Motor neuron (in vitro differentiated cells): ENCODE measurements at regions not wholly inside any gene's neighbourhood (a gene's known extent, or its start where the extent isn't known, plus 50 kb on each side); places are given as distances from the start of the nearest gene placed in this dataset.
A peak's percentile ranks its signal among the peaks of the same experiment; 100 is the strongest.

Source experiments
- ATAC-seq, 8 experiments: fragments of 200-7000 bp; cut with Tn5 transposase; replicated peaks in 6 of 8; 2 replicates each; pipeline ENCODE4 v1.8.0; 2021; ENCODE audit warnings: mild to moderate bottlenecking in 8 of 8, moderate library complexity in 8 of 8
- H3K27ac ChIP-seq, 2 donors: fragments of 250-450 bp; sonication (Bioruptor Pico); 2 replicates each; pipeline ENCODE4 v1.9.0; 2021; ENCODE audit warnings: antibody characterized with exemption in 2 of 2, mild to moderate bottlenecking in 2 of 2, moderate library complexity in 1 of 2
- H3K4me1 ChIP-seq, 2 donors: fragments of 250-450 bp; sonication (Bioruptor Pico); replicated peaks in 1 of 2; 2 replicates each; pipeline ENCODE4 v1.6.1; 2021; ENCODE audit warnings: antibody characterized with exemption in 2 of 2, mild to moderate bottlenecking in 2 of 2, moderate library complexity in 1 of 2
- H3K4me3 ChIP-seq, 5 donors: fragments of 250-450 bp; sonication (Bioruptor Pico); 2 replicates each; pipeline ENCODE4 v1.9.0; 2021; ENCODE audit warnings: antibody characterized with exemption in 5 of 5, mild to moderate bottlenecking in 5 of 5, moderate library complexity in 4 of 5
- WGBS, 10 experiments: fragments of 450-650 bp; shearing (Covaris generic); methylation state at CpG; one replicate each; pipeline ENCODE4 v1.0.0; 2022; 5-methylcytosine and 5-hydroxymethylcytosine counted together
- in situ Hi-C, 9 experiments: fragments of 400-800 bp; cut with MboI; loops; one replicate each; pipeline ENCODE4 v1.15.0; 2021; ENCODE audit warnings: low sequenced_read_pairs in 9 of 9, low pct_unique_long_range_greater_than_20kb in 2 of 9; ENCODE audit not compliant: unreplicated experiment in 9 of 9

DNA sequence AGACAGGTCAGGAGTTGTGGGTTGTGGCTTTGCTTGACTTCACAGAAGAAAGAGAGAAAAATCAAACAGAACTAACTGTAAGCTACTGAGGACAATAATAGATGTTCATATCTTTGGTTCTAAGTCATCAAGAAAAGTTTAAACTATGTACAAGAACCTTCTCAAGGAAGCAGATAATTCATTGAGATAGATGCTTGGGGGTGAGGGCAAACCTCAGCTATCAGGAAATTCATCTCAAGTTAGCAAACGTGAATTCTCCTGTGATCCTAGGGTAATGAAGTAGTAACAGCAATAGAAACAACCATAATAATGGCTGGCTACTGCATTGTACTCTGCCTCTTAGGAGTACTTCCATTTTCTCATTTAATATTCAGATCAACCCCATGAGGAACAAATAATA, 506.2 kb downstream of the PLPP3 start:
- in situ Hi-C loops: no loop called here
- no peak overlapping the region for H3K4me3 ChIP-seq
- H3K4me1 ChIP-seq: no peaks in the 10 kb centered on the region
- 33 to 91% (median 63%) methylated on average over 1 of the region's 1 CpG; no CpG with 5 or more reads in 3 of the 10 experiments for WGBS, 10 experiments
- H3K27ac ChIP-seq: no peak overlapping the region
- ATAC-seq: no peak

DNA sequence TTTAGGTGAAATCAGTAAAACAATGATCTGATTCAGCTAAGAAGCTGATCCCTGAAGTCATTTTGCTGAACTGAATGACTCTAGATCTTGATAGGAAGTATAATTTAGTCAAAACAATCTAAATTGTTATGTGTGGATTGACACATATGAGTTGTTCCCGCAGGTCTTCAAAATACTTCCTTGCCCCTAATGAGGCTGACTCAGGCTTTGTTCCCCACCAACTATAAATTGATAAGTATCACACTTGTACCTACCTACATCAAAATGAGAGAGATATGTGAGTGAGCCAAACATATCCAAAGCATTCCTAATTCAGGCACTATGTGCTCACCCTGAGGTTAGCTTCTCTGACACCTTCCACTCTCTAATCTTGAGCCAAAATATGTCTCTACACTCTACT, 507.1 kb downstream of the PLPP3 start:
- 71 to 100% (median 96%) methylated on average over 1 of the region's 1 CpG; no CpG with 5 or more reads in 4 of the 10 experiments for WGBS, 10 experiments
- no peak for ATAC-seq
- H3K4me3 ChIP-seq: no peak overlapping the region
- in situ Hi-C loops: no loop called here
- no peaks in the 10 kb centered on the region for H3K4me1 ChIP-seq
- H3K27ac ChIP-seq: no peak overlapping the region

GRCh38 chr1:56071351-56071750, 508.0 kb downstream of the PLPP3 start:
- WGBS, 10 experiments: 80 to 100% (median 87%) methylated on average over 1 to 3 of the region's 3 CpGs; no CpG with 5 or more reads in 2 of the 10 experiments
- no peaks in the 10 kb centered on the region for H3K4me1 ChIP-seq
- H3K4me3 ChIP-seq: no peak overlapping the region
- in situ Hi-C loops: no loop called here
- ATAC-seq: no peak
- no peak overlapping the region for H3K27ac ChIP-seq

- H3K4me1 ChIP-seq: no peaks in the 10 kb centered on the region
- ATAC-seq: no peak
- H3K27ac ChIP-seq: no peak overlapping the region
- no peak overlapping the region for H3K4me3 ChIP-seq
- in situ Hi-C loops: no loop called here
- WGBS, 10 experiments: 75 to 100% (median 95%) methylated on average over 1 of the region's 1 CpG; no CpG with 5 or more reads in 3 of the 10 experiments
Measured at GRCh38 chr1:56070601-56071000, 508.8 kb downstream of the PLPP3 start.

DNA sequence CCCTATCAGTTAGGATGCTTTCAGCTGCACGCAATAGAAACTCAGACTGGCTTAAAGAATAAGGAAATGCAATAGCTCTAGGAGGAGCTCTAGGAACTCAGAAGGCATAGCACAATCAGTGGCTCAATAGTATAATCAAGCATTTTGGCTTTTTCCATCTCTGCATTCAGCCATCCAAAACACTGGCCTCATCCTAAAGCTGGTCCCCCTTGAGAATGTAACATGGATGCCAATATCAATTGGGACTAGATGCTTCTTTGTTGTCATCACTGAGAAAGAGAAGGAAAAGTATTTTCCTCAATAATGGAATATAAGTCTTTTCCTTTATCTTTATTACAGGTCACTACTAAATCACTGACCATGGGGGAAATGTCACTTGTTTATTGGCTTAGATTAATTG, 509.5 kb downstream of the PLPP3 start:
- no peak for ATAC-seq
- WGBS, 10 experiments: 92 to 100% (median 100%) methylated on average over 1 of the region's 1 CpG; no CpG with 5 or more reads in 3 of the 10 experiments
- in situ Hi-C loops: no loop called here

DNA sequence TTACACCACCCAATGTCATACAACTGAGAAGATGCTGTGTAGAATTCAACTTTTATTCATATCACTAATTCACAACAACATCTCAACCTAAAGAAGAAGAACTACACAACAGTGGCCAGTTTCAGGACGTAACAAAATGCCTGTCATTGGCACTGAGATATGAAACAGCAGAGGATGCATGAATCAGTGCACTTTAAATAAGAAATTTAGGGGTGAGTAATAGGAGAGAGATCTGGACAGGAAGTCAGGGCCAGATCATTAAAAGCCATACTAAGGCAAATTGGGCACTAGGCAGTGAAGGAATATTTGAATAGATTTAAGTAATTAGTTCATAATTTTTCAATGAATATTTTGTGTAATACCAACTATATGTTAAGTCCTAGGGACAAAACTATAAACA, 510.5 kb downstream of the PLPP3 start:
- no peak overlapping the region for H3K27ac ChIP-seq
- H3K4me3 ChIP-seq: no peak overlapping the region
- ATAC-seq: peak in 1 of 8 experiments; percentile 43
- in situ Hi-C loops: no loop called here
- 0 to 100% (median 92%) methylated on average over 1 of the region's 1 CpG; no CpG with 5 or more reads in 3 of the 10 experiments for WGBS, 10 experiments
- no peaks in the 10 kb centered on the region for H3K4me1 ChIP-seq

More for the DNA sequence above, 509.5 kb downstream of the PLPP3 start:
- Histone ChIP-seq H3K27ac (no peak overlapping the region), H3K4me3 (no peak overlapping the region), H3K4me1 (no peaks in the 10 kb centered on the region)

DNA sequence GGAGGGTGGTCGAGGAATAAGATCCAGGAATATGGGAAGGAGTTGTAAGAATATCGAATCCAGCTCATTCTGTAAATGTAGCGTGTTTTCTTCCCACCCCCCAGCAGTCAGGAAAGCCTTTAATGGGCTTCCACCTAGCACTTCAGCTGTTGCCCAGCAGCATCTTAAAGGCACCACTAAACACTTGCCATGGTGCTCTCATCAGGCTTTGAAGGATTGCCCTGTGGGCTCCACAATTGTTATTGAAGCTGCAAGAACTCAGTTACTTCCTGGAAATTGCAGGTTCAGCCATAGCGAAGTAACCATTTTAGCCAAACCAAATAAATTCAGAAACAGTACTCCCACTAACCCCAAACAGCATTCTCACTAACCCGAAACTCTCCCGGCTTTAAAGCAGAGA, 511.2 kb downstream of the PLPP3 start:
- WGBS, 10 experiments: 62 to 100% (median 90%) methylated on average over 2 to 6 of the region's 6 CpGs; no CpG with 5 or more reads in 1 of the 10 experiments
- Histone ChIP-seq H3K4me3 (no peak overlapping the region), H3K4me1 (no peaks in the 10 kb centered on the region), H3K27ac (no peak overlapping the region)
- in situ Hi-C loops: no loop called here
- ATAC-seq: peak in 1 of 8 experiments; percentile 82

- Histone ChIP-seq H3K4me1 (no peaks in the 10 kb centered on the region), H3K4me3 (no peak overlapping the region), H3K27ac (no peak overlapping the region)
- in situ Hi-C loops: no loop called here
- 22 to 92% (median 76%) methylated on average over 1 to 3 of the region's 3 CpGs for WGBS, 10 experiments
- ATAC-seq: peak in 1 of 8 experiments; percentile 20
Measured at GRCh38 chr1:56065729-56066128, 513.6 kb downstream of the PLPP3 start.

- Histone ChIP-seq H3K4me1 (no peaks in the 10 kb centered on the region), H3K27ac (no peak overlapping the region), H3K4me3 (no peak overlapping the region)
- ATAC-seq: peak in 1 of 8 experiments; percentile 18
- WGBS, 10 experiments: 20 to 93% (median 78%) methylated on average over 1 to 3 of the region's 3 CpGs; no CpG with 5 or more reads in 1 of the 10 experiments
- in situ Hi-C loops: no loop called here
Measured at GRCh38 chr1:56064705-56065104, 514.7 kb downstream of the PLPP3 start.

- ATAC-seq: no peak
- 38 to 100% (median 96%) methylated on average over 1 to 4 of the region's 4 CpGs for WGBS, 10 experiments
- H3K27ac ChIP-seq: no peak overlapping the region
- H3K4me3 ChIP-seq: no peak overlapping the region
- H3K4me1 ChIP-seq: no peaks in the 10 kb centered on the region
- in situ Hi-C loops: no loop called here
Measured at GRCh38 chr1:56063461-56063860, 515.9 kb downstream of the PLPP3 start.

- no peak for ATAC-seq
- Histone ChIP-seq H3K27ac (no peak overlapping the region), H3K4me1 (no peaks in the 10 kb centered on the region), H3K4me3 (no peak overlapping the region)
- WGBS, 10 experiments: 87 to 100% (median 100%) methylated on average over 1 to 4 of the region's 4 CpGs; no CpG with 5 or more reads in 1 of the 10 experiments
- in situ Hi-C loops: no loop called here
Measured at GRCh38 chr1:56062625-56063024, 516.7 kb downstream of the PLPP3 start.

- Histone ChIP-seq H3K4me3 (no peak overlapping the region), H3K4me1 (no peaks in the 10 kb centered on the region), H3K27ac (no peak overlapping the region)
- no peak for ATAC-seq
- in situ Hi-C loops: no loop called here
Measured at GRCh38 chr1:56061824-56062223, 517.5 kb downstream of the PLPP3 start.

- Histone ChIP-seq H3K4me3 (no peak overlapping the region), H3K4me1 (no peaks in the 10 kb centered on the region), H3K27ac (no peak overlapping the region)
- in situ Hi-C loops: no loop called here
- WGBS, 10 experiments: 29 to 100% (median 80%) methylated on average over 1 of the region's 1 CpG; no CpG with 5 or more reads in 2 of the 10 experiments
- ATAC-seq: peak in 1 of 8 experiments; percentile 23
Measured at GRCh38 chr1:56060906-56061305, 518.5 kb downstream of the PLPP3 start.
